Fibroblast of skin of right biceps (primary cell): ENCODE measurements at regions not wholly inside any gene's neighbourhood (a gene's known extent, or its start where the extent isn't known, plus 50 kb on each side); places are given as distances from the start of the nearest gene placed in this dataset.
"Not testable (repeated sequence)": the region's sequence is repeated elsewhere in the genome, so short reads cannot be mapped to it uniquely, and the experiment has no call there.

ENCODE experiments used
- DNase-seq: peaks from one replicate; pipeline ENCODE4 v3.0.0-alpha.2; 2013

DNA sequence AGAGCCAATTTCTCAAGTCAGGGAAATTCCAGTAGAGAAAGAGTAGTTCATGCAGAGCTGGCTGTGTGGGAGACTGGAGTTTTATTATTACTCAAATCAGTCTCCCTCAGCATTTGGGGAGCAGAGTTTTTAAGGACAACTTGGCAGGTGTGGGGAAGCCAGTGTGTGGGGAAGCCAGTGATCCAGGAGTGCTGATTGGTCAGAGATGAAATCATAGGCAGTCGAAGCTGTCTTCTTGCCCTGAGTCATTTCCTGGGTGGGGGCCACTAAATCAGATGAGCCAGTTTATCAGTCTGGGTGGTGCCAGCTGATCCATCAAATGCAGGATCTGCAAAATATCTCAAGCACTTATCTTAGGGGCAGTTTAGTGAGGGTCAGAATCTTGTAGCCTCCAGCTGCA, 194.6 kb upstream of the NRG3 start:
- DNase-seq = no peak

DNA sequence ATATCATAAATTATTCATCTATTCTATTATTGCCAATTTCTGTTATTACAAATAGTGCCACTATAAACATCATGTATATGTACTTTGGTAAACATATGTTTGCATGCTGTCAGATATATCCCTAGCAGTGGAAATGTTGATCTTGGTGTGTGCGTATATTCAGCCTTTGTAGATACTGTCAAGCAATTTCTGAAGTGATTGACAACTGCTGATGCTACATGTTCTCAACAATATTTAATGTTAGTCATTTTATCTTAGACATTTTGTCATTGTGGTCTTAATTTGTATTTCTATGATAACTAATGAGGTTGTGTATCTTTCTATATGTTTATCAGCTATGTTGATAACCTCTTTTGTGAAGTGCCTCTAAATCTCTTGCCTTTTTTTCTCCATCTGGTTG, 186.5 kb upstream of the NRG3 start:
- no peak for DNase-seq

DNA sequence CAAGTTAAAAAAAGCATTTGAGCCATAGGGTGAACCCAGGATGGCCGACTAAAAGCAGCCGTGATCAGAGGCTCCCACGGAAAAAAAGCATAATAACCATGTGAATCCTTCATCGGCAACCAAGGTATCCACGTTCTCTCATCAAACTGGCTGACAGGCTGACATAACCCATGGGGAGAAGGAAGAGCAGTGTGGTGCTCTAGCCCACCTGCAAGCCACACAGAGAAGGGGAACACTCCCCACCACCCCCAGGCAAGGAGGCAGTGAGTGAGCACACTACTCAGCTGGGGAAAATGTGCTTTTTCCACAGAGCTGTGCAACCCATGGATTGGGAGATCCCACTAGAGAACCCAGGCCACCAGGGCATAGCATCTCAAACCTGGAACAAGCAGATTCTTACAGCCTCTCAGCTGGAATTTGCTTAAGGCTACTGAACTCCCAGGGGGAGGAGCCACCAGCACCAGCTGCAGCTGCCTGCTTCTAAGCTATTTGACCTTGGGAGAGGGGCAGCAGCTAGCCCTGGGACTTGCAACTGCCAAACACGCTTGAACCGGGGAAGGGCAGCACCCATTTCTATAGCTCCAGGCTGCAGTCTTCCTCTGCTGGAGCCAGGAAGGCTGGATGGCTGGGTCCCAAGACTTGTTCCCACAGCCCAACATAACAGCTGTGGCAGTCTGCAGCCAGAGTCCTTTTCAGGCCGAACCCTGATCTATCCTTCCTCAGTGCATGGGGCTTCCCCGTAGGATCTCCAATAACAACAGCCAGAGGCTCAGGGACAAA, 178.2 kb upstream of the NRG3 start:
- DNase-seq = no peak

DNA sequence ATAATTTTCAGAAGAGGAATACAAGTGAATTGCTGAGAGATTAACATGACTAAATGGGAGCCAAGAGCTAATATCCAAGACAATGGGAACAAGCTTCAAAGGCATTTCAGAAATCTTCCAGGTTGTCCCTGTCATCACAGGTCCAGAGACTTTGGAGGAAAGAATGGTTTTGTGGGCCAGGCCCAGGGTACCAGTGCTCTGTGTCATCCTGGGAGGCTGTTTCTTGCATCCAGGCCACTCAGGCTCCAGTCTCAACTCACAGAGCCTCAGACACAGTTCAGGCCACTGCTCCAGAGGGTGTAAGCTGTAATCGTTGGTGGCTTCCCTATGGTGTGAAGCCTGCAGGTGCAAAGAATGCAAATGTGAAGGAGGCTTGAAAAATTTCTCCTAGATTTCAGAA, 170.4 kb upstream of the NRG3 start:
- no peak for DNase-seq

DNA sequence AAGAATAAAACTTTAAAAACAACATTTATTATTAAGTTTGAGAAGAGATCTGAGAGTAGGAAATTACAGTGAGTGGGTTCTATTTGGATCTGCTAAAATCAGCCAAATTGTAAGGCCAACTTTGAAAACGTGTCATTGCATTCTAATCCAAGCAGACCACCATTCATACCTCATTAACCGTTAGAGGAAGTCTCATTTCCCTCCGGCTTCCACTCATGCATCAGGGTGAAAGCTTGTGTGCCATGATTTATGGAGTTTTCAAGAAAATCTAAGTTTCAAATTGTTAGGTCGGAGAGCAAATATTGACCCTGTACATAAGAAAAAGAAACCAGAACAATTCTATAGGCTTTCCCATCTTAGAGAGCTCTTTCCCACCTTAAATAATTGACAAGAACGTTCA, 166.6 kb upstream of the NRG3 start:
- DNase-seq = no peak

DNA sequence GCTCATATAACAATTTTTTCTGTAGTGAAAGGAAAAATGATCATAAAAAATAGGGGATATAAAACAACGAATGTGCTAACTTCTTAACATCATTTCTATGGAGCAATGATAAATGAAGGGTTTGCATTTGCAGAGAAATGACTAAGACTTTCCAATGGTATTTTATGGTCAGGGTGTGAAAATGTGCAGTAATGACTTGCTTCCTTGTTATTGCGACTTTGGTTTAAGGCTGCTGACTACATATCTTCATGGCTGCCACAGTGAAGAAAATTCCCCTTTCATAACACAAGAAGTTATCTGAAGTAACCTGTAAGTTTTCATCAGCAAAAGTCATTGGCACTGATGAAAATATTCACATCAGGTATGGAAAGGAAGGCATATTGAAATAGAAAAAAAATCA, 166.1 kb upstream of the NRG3 start:
- no peak for DNase-seq

DNA sequence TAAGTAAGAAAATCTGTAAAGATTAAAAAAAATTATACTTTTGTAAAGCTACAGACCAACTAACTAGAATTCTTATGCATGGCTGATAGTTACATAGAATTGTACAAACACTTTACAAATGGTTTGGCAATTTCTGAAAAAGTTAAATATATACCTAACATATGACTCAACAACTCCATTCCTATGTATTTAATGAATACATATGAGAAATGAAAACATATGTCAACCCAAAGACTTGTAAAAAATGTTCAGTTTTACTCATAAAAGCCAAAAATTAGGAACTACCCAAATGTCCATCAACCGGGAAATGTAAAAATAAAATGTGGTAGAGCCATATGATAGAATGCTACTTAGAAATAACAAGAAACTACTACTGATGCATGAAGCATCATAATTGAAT, 152.6 kb upstream of the NRG3 start:
- no peak for DNase-seq

DNA sequence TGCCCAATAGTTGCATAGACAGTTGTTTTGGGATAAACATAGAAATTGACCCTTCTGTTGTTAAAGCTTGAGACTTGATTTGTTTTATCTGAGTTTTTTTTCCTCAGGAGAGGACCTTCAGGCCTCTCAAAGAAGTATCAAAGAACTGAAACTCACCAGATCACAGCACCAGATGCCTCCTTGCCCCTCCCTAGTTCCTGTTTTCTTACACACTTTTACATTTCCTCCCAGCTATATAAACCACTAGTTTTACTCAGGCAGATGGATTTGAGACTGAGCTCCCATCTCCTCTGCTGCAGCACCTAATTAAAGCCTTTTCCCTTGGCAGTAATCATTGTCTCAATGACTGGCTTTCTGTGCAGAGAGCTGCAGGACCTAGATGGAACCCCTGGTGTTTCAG, 150.6 kb upstream of the NRG3 start:
- no peak for DNase-seq

DNA sequence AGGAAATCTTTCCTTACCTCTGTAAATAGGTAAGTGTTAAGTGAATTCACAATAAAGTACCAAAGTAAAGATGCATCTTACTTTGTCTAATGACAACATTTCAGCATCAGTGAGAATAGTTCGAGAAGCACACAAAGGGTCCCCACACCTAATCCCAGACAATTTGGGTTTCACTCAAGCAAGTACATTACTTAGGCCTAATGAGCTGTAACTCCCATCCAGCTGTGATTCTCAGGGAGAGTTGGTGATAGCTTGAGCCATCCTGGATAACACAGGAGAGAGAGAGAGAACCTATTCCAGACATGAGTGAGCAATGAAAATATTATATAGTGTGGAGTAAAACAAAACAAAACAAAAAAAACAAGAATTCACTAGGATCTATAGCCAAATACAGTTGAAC, 149.1 kb upstream of the NRG3 start:
- no peak for DNase-seq

DNA sequence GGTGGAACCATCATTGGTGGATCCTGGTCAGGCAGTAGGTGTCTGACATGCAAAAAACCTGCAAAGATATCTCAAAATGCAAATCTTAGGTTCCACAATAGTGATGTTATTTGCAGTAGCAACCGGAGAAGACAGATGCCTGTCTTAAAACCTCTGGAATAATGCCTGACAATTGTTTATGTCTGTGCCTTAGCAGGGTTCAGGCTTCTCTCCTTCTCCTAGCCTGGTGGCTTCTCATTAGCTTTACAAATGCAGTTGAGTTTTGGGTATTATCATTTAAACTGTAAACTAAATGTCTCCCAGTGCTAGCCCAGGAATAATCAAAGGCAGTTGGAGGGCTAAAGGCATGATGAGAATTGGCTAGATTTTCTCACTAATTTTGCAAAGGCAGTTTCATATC, 146.3 kb upstream of the NRG3 start:
- DNase-seq = no peak

DNA sequence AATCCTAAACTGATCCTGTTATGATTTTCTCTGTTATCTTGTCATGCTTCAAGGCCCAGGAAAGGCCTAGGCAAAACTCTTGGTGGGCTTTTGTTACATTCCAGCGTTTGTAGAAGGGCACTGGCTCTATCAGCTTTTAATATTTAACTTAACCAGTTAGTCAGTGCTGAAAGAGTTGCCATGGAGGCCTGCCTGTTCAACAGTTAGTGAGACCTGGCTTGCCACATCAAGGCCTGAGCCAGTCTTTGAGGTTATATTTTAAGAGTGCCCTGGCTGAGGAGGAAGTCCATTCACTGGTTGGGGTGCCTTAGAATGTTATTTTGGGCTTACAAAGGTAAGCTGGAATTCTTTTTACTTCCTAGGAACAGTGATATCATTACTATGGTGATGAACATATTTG, 144.1 kb upstream of the NRG3 start:
- no peak for DNase-seq

DNA sequence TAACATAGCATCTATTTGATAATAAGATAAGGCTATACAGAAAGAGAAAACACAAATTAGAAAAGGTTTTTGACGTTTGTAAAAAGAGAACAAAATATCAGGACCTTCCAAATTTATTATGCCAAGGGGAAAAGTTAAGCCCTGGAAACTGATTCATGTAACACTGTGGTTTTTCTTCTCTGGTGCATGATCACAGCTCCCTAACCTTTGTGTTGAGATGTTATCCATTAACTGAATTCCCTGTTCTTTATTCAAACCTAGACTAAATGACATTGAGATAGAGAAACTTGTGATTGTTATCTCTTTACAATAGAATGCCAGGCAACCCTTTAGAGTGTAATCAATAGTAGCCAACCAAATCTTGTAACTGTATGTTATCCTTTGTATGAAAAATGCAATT, 141.5 kb upstream of the NRG3 start:
- DNase-seq = no peak

DNA sequence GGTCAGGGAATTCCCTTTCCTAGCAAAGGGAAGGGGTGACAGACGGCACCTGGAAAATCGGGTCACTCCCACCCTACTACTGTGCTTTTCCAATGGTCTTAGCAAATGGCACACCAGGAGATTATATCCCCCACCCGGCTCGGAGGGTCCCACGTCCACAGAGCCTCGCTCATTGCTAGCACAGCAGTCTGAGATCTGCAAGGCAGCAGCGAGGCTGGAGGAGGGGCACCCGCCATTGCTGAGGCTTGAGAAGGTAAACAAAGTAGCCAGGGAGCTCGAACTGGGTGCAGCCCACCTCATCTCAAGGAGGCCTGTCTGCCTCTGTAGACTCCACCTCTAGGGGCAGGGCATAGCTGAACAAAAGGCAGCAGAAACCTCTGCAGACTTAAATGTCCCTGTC, 139.8 kb upstream of the NRG3 start:
- DNase-seq = not testable (repeated sequence)

DNA sequence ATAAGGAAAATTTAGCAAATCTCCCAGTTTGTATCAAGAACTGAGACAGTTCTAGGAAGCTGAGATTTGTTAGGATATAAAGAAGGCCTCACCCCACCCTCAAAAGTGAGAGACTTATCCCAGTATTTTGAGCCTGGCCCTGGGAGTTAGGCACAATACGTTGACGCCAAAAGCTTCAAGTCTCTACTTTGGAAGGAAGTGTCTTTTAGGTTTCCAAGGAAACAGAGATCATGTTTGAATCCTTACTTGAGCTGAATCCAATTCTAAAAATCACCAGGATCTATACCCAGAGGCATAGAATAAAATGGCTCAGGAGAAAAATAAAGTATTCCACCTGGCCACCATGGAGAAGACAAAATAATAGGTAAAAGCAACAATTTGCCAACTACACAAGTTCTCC, 115.9 kb upstream of the NRG3 start:
- DNase-seq = no peak

DNA sequence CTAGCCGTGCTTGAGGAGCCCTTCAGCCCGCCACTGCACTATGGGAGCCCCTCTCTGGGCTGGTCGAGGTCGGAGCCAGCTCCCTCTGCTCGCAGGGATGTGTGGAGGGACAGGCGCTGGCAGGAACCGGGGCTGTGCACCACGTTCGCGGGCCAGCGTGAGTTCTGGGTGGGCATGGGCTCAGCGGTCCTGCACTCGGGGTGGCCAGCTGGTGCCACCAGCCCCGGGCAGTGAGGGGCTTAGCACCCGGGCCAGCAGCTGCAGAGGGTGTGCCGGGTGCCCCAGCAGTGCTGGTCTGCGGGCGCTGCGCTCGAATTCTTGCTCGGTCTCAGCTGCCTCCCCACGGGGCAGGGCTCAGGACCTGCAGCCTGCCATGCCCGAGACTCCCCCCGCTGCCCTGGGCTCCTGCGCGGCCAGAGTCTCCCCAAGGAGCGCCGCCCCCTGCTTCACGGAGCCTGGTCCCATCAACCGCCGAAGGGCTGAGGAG, 90.8 kb upstream of the NRG3 start:
- DNase-seq = no peak

DNA sequence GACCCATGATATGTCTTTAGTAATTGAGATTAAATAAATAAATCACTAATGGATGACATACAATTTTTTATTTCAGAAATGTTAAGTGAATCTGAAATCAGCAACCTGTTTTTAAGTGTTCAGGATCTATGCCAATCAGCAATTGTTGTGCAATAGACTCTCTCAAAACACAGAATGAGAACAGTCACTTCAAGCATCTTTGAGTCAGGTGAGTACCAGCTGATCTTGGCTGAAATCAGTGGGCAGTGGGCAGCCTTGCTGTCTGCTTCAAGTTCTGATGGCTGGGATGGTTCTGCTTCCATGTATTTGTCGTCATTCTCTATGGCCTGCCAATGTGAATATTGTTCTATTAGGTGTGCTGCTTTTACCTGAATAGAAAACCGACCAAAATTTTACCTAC, 82.3 kb upstream of the NRG3 start:
- DNase-seq = no peak

DNA sequence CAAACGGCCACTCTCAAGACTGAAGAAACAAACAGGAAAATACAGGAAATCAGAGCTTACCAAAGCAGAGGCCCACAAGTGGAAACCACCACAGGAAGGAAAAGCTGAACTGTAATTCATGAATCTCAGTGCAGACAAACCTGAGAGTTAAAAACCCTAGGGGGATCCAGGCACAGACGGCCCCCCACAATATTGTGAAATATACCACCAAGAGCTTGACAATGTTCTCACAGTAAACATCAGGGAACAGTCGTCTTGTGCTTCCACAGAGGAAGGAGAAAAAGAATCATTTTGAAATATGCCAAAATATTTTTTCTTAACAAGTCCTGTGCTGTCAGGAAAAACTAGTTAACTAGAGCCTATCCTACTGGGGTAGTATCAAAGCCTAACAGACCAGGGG, 68.2 kb upstream of the NRG3 start:
- no peak for DNase-seq

DNA sequence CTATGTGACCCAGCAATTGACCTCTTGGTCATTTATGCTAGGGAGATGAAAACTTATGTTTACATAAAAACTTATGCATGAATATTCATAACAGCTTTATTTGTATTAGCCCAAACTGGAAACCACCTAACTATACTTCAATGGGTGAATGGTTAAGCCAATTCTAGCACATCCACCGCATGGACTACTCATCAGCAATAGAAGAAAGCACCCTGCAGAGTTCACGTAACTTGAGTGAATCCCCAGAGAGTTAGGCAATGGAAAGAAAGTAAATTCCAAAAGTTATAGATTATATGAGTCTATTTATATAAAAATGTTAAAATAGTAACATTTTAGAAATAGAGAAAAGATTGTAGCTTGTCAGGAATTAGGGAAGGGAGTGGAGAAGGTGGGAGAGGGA, 60.2 kb upstream of the NRG3 start:
- no peak for DNase-seq

DNA sequence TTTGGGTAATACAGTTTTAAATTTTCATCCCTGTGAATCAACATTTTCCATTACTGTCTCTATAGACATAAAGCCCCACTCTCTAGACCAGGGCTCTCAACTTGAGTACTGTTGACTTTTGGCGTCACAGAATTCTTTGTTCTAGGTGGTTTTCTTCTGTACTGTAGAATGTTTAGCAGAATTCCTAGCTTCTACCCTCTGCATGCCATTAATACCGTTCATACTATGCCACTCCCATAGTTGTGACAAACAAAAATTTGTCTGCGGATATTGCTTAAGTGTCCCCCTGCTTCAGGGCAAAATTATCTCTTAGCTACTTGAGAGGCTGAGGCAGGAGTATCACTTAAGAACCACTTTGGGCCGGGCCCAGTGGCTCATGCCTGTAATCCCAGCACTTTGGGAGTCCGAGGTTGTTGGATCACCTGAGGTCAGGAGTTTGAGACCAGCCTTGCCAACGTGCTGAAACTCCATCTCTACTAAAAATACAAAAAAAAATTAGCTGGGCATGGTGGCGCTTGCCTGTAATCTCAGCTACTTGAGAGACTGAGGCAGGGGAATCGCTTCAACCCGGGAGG, 57.3 kb upstream of the NRG3 start:
- DNase-seq = no peak

DNA sequence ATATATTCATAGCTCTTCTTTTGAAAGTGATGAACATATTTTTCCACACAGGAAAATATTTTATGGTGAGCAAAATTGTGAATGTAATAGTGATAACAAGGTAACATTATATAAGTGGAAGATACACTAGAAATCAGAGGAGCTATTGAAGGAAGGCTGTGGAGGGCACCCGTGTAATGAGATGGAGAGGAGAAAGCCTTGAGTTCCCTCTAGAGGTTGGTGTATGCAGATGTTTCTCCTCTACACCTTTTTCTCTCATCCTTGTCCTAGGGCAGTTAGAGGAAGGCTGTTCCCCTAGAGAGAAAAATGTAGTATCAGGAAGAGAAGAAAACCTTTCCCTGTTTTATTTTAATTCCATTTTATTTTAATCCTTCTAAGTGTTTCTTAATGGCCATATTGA, 54.6 kb upstream of the NRG3 start:
- no peak for DNase-seq
